ENCODE measurements at regions not wholly inside any gene's neighbourhood (a gene's known extent, or its start where the extent isn't known, plus 50 kb on each side); places are given as distances from the start of the nearest gene placed in this dataset.

- DNase-seq (no peak), ATAC-seq (no peak)
- TF ChIP-seq CTCF (IDR thresholded peaks at IDR 0.05): no peak
- ChIA-PET CTCF (no interaction called here), POLR2A (no interaction called here)
- Mint-ChIP-seq H3K4me3 (no peak overlapping the region), H3K36me3 (ENCODE audit: low read depth) (no peaks in the 10 kb centered on the region), H3K9me3 (no peaks in the 10 kb centered on the region), H3K27ac (no peak overlapping the region), H3K27me3 (peaks cover 6% of the 10 kb centered on the region), H3K4me1 (ENCODE audit: low read depth) (no peaks in the 10 kb centered on the region)
- intact Hi-C loops (cut with micrococcal nuclease): no loop called here
These were observed 781.6 kb downstream of the ETS1 start for GRCh38 chr11:127805771-127806170.

GRCh38 chr11:127804747-127805400, 782.5 kb downstream of the ETS1 start:
- intact Hi-C loops (cut with micrococcal nuclease): no loop called here
- Mint-ChIP-seq H3K36me3 (ENCODE audit: low read depth) (no peaks in the 10 kb centered on the region), H3K4me1 (ENCODE audit: low read depth) (no peaks in the 10 kb centered on the region), H3K9me3 (no peaks in the 10 kb centered on the region), H3K27me3 (peaks cover 4% of the 10 kb centered on the region), H3K4me3 (no peak overlapping the region), H3K27ac (no peak overlapping the region)
- POLR2A ChIA-PET: no interaction called here
- DNase-seq: no peak
- no peak for TF ChIP-seq CTCF (IDR thresholded peaks at IDR 0.05)
- no peak for ATAC-seq
- CTCF ChIA-PET: interaction anchor here (0.8 kb wide), 1 partner anchor 39 kb away, joined by 5 read pairs; no protein-coding TSS in a partner anchor

GRCh38 chr11:127803755-127804154, 783.6 kb downstream of the ETS1 start:
- no peaks in the 10 kb centered on the region for H3K36me3 Mint-ChIP-seq (ENCODE audit: low read depth)
- DNase-seq: no peak
- ATAC-seq: no peak
- no peak for TF ChIP-seq CTCF (IDR thresholded peaks at IDR 0.05)
- H3K27ac Mint-ChIP-seq: no peak overlapping the region
- H3K27me3 Mint-ChIP-seq: peaks cover 2% of the 10 kb centered on the region
- intact Hi-C loops (cut with micrococcal nuclease): no loop called here
- H3K4me3 Mint-ChIP-seq: no peak overlapping the region
- no peaks in the 10 kb centered on the region for H3K4me1 Mint-ChIP-seq (ENCODE audit: low read depth)
- no peaks in the 10 kb centered on the region for H3K9me3 Mint-ChIP-seq
- CTCF ChIA-PET: interaction anchor here (0.9 kb wide), 1 partner anchor 10 kb away, joined by 3 read pairs; no protein-coding TSS in a partner anchor
- POLR2A ChIA-PET: no interaction called here

GRCh38 chr11:127800989-127801688, 786.2 kb downstream of the ETS1 start:
- ChIA-PET POLR2A (no interaction called here), CTCF (no interaction called here)
- intact Hi-C loops (cut with micrococcal nuclease): no loop called here
- Mint-ChIP-seq H3K4me1 (ENCODE audit: low read depth) (no peaks in the 10 kb centered on the region), H3K4me3 (no peak overlapping the region), H3K27me3 (peaks cover 2% of the 10 kb centered on the region), H3K36me3 (ENCODE audit: low read depth) (no peaks in the 10 kb centered on the region), H3K27ac (no peak overlapping the region), H3K9me3 (no peaks in the 10 kb centered on the region)
- no peak for TF ChIP-seq CTCF (IDR thresholded peaks at IDR 0.05)
- DNase-seq: no peak
- no peak for ATAC-seq

GRCh38 chr11:127795326-127795725, 792.0 kb downstream of the ETS1 start:
- Mint-ChIP-seq H3K27me3 (no peaks in the 10 kb centered on the region), H3K4me1 (ENCODE audit: low read depth) (no peaks in the 10 kb centered on the region), H3K4me3 (no peak overlapping the region), H3K9me3 (no peaks in the 10 kb centered on the region), H3K36me3 (ENCODE audit: low read depth) (no peaks in the 10 kb centered on the region), H3K27ac (no peak overlapping the region)
- ChIA-PET CTCF (interaction anchor here (1.1 kb wide), 1 partner anchor 48 kb away, joined by 3 read pairs; no protein-coding TSS in a partner anchor), POLR2A (no interaction called here)
- intact Hi-C loops (cut with micrococcal nuclease): no loop called here
- no peak for TF ChIP-seq CTCF (IDR thresholded peaks at IDR 0.05)
- no peak for ATAC-seq
- DNase-seq: no peak
